ENCODE measurements at regions not wholly inside any gene's neighbourhood (a gene's known extent, or its start where the extent isn't known, plus 50 kb on each side); places are given as distances from the start of the nearest gene placed in this dataset.

GRCh38 chr2:515441-516127, 161.6 kb downstream of the TMEM18 start:
- no peak for DNase-seq

DNA sequence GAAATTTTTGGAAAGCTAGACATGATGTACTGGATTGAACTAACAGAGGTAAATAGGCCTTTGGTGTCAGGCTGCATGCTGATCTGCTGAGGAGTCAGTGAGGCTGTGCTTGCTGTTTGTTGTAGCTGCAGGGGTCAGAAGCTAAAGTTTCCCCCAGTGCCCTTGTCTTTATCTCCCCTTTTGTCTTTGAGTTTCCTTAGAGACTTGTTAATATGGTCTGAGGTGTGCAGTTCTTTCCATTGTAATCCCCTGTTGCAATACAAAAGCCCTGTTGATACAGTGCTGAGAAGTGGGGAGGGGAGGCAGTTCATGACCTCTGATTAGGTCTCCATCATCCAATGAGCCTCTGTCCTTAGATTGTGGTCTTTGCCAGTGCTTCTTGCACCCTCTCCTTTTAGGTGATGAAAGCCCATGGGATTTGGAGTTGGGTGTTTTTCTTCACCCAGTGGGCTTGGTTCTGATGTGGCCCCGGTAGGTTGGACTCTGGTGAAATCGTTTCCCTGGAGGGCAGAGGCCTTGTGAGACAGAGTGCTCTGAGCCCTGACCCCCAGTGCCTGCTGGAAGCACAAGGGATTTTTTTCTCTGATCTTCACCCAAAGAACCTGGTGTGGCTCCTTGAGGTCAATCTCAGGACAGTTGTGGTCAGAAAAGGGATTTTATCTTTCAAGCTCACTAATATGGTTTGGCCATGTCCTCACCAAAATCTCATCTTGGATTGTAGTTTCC, 163.1 kb downstream of the TMEM18 start:
- no peak for DNase-seq

DNA sequence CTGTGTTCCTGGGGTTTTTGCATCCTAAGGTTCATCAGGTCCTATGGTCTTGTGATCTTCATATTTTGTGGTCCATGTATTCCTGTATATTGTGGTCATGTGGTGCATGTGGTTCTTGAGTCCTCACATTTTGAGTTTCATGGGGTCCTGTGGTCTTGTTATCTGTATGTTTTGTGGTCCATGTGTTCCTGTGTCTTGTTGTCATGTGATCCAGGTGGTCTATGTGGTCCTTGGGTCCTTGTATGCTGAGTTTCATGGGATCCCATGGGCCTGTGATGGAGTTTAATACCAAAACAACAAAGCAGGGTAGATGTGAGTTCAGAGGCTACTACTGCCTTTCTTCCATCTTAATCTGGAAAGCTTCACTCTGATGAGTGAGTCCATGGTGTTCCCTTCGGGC, 166.4 kb downstream of the TMEM18 start:
- no peak for DNase-seq

DNA sequence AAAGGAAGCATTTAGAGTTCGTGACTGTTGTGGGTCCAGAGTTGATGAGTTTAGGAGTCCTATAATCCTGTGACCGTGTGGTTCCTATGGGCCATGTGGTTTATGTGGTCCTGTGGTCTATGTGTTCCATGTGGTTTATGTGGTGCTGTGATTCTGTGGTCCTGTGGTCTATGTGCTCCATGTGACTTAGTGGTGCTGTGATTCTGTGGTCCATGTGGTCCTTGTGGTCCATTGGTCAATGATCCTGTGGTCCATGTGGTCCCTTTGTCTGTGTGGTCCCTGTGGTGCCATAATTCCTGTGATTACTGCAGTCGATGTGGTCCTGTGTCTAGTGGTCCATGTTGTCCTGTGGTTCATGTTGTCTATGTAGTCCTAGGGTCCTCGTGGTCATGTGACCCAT, 167.3 kb downstream of the TMEM18 start:
- DNase-seq: no peak

DNA sequence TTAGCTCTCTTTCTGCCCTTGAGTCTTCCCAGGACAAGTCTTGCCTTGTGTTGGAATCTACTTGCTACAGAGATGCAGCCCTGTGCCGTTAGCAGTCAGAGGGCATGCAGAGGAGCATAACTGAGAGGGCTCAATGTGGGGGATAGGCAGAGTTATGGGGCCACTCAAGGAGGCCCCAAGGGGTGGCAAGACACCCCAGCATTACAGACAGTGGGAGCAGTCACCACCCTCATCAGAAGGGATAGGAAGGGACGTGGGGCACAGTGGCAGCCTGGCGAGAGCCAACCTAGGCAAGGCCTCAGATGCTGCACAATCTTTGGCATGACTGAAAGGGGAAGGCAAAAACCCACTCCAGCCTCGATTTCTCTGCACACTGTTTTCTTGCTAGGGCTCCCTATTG, 169.1 kb downstream of the TMEM18 start:
- DNase-seq: no peak

GRCh38 chr2:506866-507265, 170.3 kb downstream of the TMEM18 start:
- DNase-seq: no peak

DNA sequence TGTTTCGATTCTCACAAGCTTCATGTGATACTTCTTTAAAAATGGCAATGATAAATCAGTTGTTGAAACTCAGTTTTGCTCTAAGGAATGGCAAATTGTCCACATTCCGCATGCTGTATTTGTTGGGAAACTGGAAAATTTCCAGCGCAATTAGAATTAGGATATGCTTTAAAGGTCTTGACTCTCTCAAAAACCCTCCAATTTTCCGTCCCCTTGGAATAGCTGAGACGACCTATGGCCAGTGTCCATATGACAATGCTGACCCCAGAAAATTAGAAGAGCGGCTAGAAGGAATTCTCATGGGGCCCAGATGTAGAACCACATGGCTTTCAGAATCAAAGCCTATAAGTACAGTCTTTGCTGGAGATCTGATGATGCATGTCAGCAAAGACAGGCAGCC, 170.8 kb downstream of the TMEM18 start:
- no peak for DNase-seq

DNA sequence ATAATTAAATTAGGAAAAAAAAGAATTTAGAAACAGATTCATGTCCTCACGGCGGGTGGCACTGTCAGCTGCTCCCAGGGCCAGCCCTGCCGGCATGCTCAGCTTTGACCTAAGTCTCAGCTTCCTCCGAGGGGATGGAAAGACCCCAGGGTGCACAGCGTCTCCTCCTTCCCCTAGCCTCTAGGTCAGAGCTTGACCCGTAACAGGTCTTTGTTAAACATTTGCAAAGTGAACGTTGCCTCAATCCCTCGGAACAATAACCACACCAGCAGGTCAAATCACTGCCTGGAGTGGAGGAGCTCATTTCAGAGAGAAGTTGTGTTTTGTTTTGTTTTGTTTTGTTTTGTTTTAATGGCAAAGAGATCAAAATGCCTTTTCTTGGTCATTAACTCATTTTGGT, 171.3 kb downstream of the TMEM18 start:
- no peak for DNase-seq

DNA sequence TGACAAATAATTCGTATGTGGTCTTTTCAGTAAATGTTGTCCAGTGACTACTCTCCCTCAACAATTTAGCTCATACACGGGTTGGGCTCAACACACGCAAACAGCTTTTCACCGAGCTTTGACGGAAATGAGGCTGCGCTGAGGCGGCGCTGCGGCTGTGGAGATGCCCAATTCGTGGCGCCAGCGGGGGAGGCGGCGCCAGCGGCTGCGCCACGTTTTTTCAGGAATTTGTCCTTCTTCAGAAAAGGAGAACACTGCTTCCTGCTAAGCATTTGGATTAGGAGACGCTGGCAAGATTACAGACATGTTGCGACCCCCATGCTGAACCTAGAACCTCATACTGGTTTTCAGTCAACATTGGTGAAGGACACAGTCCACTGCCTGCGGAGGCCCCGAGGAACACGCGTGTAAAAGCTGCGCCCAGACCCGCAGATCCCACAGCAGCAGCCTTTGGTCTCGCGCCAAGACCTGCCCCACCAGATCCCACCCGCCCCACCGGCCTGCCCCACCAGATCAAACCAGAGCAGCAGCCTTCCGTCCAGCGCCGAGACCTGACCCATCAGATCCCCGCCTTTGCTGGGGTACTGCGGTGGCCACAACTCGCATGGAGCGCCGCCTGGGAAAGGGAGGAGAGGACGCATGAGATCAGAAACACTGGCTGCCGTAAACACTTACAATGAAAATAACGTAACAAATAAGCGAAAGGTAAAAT, 173.8 kb downstream of the TMEM18 start:
- DNase-seq: no peak

- DNase-seq: no peak
These were observed 174.4 kb downstream of the TMEM18 start for GRCh38 chr2:502831-503230.

GRCh38 chr2:501667-502066, 175.5 kb downstream of the TMEM18 start:
- no peak for DNase-seq

DNA sequence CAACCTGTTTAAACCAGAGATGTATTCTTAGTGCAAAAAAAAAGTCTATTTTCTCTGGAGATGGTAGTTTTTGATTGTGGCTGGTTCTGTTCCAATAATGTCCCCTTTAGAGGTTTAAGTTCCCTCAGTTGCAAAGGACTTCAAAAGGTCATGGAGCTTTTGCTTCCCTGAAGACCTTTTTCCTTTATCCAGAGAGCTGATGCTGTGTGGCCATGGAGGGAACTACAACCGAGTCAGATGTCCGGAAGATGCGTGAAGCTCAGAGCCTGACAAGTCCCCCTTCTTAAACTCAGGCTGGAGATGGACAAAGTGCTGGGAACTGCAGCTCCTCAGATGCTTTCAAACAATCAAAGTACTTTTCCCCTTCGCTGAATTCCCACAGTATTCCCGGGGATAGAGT, 176.1 kb downstream of the TMEM18 start:
- DNase-seq: no peak

- no peak for DNase-seq
These were observed 177.5 kb downstream of the TMEM18 start for GRCh38 chr2:499726-500125.

DNA sequence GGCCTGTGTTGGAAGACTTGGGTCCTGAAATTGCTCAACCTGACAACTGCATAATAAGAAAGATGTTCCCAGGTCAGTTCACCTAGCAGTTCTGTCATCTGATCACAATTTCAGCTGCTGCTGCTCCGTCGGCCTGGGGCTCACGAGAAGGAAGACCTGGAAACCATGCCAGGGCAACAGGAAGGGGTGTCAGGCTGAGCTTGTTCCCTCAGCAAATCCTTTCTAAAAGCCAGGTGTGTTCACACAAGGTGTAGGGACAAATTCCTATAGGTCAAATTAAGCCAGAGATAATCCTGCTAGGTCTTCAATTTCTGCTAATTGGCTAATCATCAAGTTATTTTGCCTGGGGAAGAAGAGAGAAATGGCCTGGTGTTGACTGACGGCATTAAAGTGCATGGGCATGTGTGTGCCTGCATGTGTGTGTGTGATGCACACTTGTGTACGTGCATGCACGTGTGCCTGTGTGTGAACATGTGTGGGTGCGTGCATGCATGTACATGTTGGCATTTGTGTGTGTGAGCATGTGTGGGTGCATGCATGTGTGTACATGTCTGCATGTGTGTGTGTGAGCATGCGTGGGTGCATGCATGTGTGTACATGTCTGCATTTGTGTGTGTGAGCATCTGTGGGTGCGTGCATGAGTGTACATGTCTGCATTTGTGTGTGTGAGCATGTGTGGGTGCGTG, 178.6 kb downstream of the TMEM18 start:
- DNase-seq: no peak

GRCh38 chr2:497770-498492, 179.3 kb downstream of the TMEM18 start:
- no peak for DNase-seq

DNA sequence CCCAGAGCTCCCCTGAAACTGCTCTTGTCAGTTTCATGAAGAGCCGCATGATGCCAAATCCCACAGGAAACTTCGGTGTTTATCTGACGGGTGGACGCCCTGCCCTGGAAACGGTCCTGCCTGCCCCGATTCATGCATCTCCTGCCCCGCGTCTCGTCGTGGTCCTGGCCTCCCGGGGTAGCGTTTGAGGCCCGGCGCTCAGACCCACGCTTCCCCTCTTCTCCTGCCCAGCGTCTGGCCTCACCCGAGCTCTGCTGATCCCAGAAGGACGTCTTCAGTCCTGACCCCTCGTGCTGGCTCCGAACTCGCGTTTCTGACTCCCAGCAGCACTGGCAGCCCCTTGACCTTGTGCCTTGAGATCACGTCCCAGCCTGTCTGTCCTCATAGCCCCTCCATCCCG, 180.5 kb downstream of the TMEM18 start:
- DNase-seq: no peak

- DNase-seq: no peak
These were observed 181.4 kb downstream of the TMEM18 start for GRCh38 chr2:495745-496275.

GRCh38 chr2:494853-495252, 182.4 kb downstream of the TMEM18 start:
- no peak for DNase-seq

DNA sequence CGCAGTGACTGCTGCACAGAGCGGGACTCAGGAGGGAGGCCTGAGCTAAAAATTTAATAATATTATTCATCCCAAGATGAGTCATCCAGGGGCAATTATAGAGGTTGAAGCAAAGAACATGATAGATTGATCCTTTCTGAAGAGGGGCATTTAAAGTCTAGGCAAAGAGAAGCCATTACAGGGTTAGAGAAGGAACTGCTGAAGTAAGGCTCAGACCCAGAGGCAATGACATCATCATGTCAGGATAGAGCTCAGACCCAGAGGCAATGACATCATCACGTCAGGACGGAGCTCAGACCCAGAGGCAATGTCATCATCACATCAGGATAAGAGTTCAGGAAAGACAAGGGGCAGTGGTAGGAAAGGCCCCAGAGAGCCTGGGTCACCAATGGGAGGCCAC, 184.0 kb downstream of the TMEM18 start:
- no peak for DNase-seq

DNA sequence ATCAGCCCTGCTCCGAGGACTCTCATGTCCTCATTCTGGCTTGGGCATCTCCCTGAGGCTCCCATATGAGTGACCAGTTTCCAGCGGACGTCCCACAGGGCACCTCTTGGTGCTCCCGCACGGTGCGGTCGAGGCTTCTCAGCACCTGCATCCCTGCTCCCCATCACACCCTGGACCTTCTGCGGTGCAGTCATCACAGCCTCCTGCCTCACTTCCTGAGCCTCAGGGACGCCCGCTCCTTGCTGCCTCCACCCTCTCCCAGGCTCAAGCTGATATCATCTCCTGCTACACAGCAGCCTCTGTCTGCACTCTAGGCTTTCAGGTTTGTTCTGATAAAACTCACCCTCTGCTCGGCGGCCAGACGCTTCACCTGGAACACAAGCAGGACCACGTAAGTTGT, 185.0 kb downstream of the TMEM18 start:
- no peak for DNase-seq

GRCh38 chr2:489838-490237, 187.4 kb downstream of the TMEM18 start:
- no peak for DNase-seq

Measured in anterior cingulate cortex (tissue), 58 donors.